HEK293 (cell line): ENCODE measurements at regions not wholly inside any gene's neighbourhood (a gene's known extent, or its start where the extent isn't known, plus 50 kb on each side); places are given as distances from the start of the nearest gene placed in this dataset.

Experiments used
- PRDM2 ChIP-seq: fragments of 450-650 bp; formaldehyde crosslinking; IDR thresholded peaks from 2 replicates; pipeline ENCODE4 v1.5.1; 2016; ENCODE audit warnings: missing biosample characterization, missing genetic modification characterization, borderline replicate concordance
- ZNF10 ChIP-seq: fragments of 450-650 bp; formaldehyde crosslinking; IDR thresholded peaks from 2 replicates; pipeline ENCODE4 v1.5.1; 2017; ENCODE audit warnings: missing biosample characterization, missing genetic modification characterization
- ZNF157 ChIP-seq: fragments of 450-650 bp; formaldehyde crosslinking; IDR thresholded peaks from 2 replicates; pipeline ENCODE4 v1.5.1; 2016; ENCODE audit warnings: missing biosample characterization, missing genetic modification characterization
- ZNF26 ChIP-seq: fragments of 450-650 bp; formaldehyde crosslinking; IDR thresholded peaks from 2 replicates; pipeline ENCODE4 v1.5.1; 2016; ENCODE audit warnings: missing biosample characterization, missing genetic modification characterization
- ZNF280D ChIP-seq: fragments of 450-650 bp; formaldehyde crosslinking; IDR thresholded peaks from 2 replicates; pipeline ENCODE4 v1.5.1; 2016; ENCODE audit warnings: missing biosample characterization, missing genetic modification characterization
- ZNF292 ChIP-seq: fragments of 450-650 bp; formaldehyde crosslinking; IDR thresholded peaks from 2 replicates; pipeline ENCODE4 v1.5.1; 2016; ENCODE audit warnings: low read depth, missing biosample characterization, missing genetic modification characterization, borderline replicate concordance
- ZNF37A ChIP-seq: fragments of 450-650 bp; IDR thresholded peaks from 2 replicates; pipeline ENCODE4 v1.5.1; 2018; ENCODE audit warnings: missing biosample characterization, missing genetic modification characterization
- ZNF426 ChIP-seq: fragments of 450-650 bp; formaldehyde crosslinking; IDR thresholded peaks from 2 replicates; pipeline ENCODE4 v1.5.1; 2017; ENCODE audit warnings: missing biosample characterization, missing genetic modification characterization, mild to moderate bottlenecking, inconsistent platforms, moderate library complexity
- ZNF660 ChIP-seq: fragments of 450-650 bp; IDR thresholded peaks from 2 replicates; pipeline ENCODE4 v1.5.1; 2018; ENCODE audit warnings: missing biosample characterization, mild to moderate bottlenecking, missing genetic modification characterization
- ZNF692 ChIP-seq: fragments of 450-650 bp; formaldehyde crosslinking; IDR thresholded peaks from 2 replicates; pipeline ENCODE4 v1.5.1; 2016; ENCODE audit warnings: missing biosample characterization, missing genetic modification characterization
- ZNF707 ChIP-seq: fragments of 450-650 bp; formaldehyde crosslinking; IDR thresholded peaks from 2 replicates; pipeline ENCODE4 v1.5.1; 2016; ENCODE audit warnings: missing biosample characterization, missing genetic modification characterization
- ZNF776 ChIP-seq: fragments of 450-650 bp; formaldehyde crosslinking; IDR thresholded peaks from 2 replicates; pipeline ENCODE4 v1.5.0; 2017; ENCODE audit warnings: missing biosample characterization, missing genetic modification characterization, borderline replicate concordance
- ZNF837 ChIP-seq: fragments of 450-650 bp; formaldehyde crosslinking; IDR thresholded peaks from 2 replicates; pipeline ENCODE4 v1.5.1; 2016; ENCODE audit warnings: missing biosample characterization, missing genetic modification characterization
- TF ChIP-seq, protein P1 (sequence below): fragments of 450-650 bp; formaldehyde crosslinking; IDR thresholded peaks from 2 replicates; pipeline ENCODE4 v1.5.1; 2017; ENCODE audit warnings: missing biosample characterization, missing genetic modification characterization

GRCh38 chr20:22429175-22430153, 154.9 kb downstream of the FOXA2 start (continued):
- no peak for TF ChIP-seq PRDM2 (tag by site-specific recombination)
- TF ChIP-seq ZNF157 (tag by site-specific recombination): no peak
- no peak for TF ChIP-seq ZNF426 (tag by site-specific recombination)
- no peak for TF ChIP-seq ZNF292 (tag by site-specific recombination)
- no peak for TF ChIP-seq ZNF692 (tag by site-specific recombination)
- TF ChIP-seq ZNF10 (tag by site-specific recombination): no peak
- TF ChIP-seq, protein P1, sequence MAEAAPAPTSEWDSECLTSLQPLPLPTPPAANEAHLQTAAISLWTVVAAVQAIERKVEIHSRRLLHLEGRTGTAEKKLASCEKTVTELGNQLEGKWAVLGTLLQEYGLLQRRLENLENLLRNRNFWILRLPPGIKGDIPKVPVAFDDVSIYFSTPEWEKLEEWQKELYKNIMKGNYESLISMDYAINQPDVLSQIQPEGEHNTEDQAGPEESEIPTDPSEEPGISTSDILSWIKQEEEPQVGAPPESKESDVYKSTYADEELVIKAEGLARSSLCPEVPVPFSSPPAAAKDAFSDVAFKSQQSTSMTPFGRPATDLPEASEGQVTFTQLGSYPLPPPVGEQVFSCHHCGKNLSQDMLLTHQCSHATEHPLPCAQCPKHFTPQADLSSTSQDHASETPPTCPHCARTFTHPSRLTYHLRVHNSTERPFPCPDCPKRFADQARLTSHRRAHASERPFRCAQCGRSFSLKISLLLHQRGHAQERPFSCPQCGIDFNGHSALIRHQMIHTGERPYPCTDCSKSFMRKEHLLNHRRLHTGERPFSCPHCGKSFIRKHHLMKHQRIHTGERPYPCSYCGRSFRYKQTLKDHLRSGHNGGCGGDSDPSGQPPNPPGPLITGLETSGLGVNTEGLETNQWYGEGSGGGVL: no peak
- no peak for TF ChIP-seq ZNF26
- TF ChIP-seq ZNF707: no peak
- no peak for TF ChIP-seq ZNF280D (tag by site-specific recombination)
- no peak for TF ChIP-seq ZNF37A (tag by site-specific recombination)
- no peak for TF ChIP-seq ZNF776
- no peak for TF ChIP-seq ZNF660 (tag by site-specific recombination)
- TF ChIP-seq ZNF837 (tag by site-specific recombination): no peak
